ENCODE measurements at regions not wholly inside any gene's neighbourhood (a gene's known extent, or its start where the extent isn't known, plus 50 kb on each side); places are given as distances from the start of the nearest gene placed in this dataset.

- H4K91ac ChIP-seq (ENCODE audit: low read depth, low read length, poor library complexity): no peak overlapping the region
- H4K8ac ChIP-seq (ENCODE audit: low read depth, low read length): no peak overlapping the region
- H2AK5ac ChIP-seq (ENCODE audit: low read depth, low read length): no peak overlapping the region
- H3K36me3 ChIP-seq (replicated peaks in 1 of 2; ENCODE audit: control insufficient read depth in 2 of 2, insufficient read depth in 2 of 2, low read length in 2 of 2): no peaks in the 10 kb centered on the region
- DNase-seq (ENCODE audit: low spot score): no peak
- H3K4me1 ChIP-seq (ENCODE audit: control insufficient read depth in 2 of 2, insufficient read depth in 1 of 2, low read depth in 1 of 2, low read length in 2 of 2): peaks cover 7 to 8% of the 10 kb centered on the region in 2 donors
- H2BK120ac ChIP-seq (ENCODE audit: low read depth, low read length): no peak overlapping the region
- no CpG with 5 or more reads among the region's 11 CpGs for WGBS, 2 donors (ENCODE audit: extremely low coverage in 2 of 2, insufficient read length in 2 of 2, insufficient replicate concordance in 1 of 2)
- no peak overlapping the region for H3K14ac ChIP-seq (ENCODE audit: low read length)
- H2BK15ac ChIP-seq (ENCODE audit: low read length): no peak overlapping the region
- no peak overlapping the region for H3K4me2 ChIP-seq (ENCODE audit: insufficient read depth, low read length, poor library complexity, severe bottlenecking)
- no peak overlapping the region for H3K4me3 ChIP-seq (ENCODE audit: low read length in 2 of 2)
- no peaks in the 10 kb centered on the region for H3K9me3 ChIP-seq (replicated peaks in 1 of 2; ENCODE audit: control insufficient read depth in 2 of 2, insufficient read depth in 1 of 2, low read depth in 1 of 2, low read length in 2 of 2)
- no peak overlapping the region for H3K4ac ChIP-seq (ENCODE audit: low read length)
- no peak overlapping the region for H3K9ac ChIP-seq (ENCODE audit: low read depth, low read length, poor library complexity)
- H3K18ac ChIP-seq (ENCODE audit: low read length): no peak overlapping the region
- peaks cover 0 to 3% (median 2%) of the 10 kb centered on the region in 3 experiments for H3K27me3 ChIP-seq (ENCODE audit: control insufficient read depth in 3 of 3, insufficient read depth in 3 of 3, low read depth in 1 of 3, low read length in 3 of 3)
- H3K27ac ChIP-seq (replicated peaks; ENCODE audit: low read length): no peak overlapping the region
- H3K79me1 ChIP-seq (ENCODE audit: low read depth, low read length): no peaks in the 10 kb centered on the region
- no peak overlapping the region for H2BK12ac ChIP-seq (ENCODE audit: low read length)
- no peak overlapping the region for H3K23ac ChIP-seq (ENCODE audit: low read depth, low read length, poor library complexity)
- H2BK5ac ChIP-seq (ENCODE audit: low read length): no peak overlapping the region
- H2AFZ ChIP-seq (ENCODE audit: low read length): no peak overlapping the region
Observed at GRCh38 chr2:42939411-42940206, 147.2 kb upstream of the HAAO start.

DNA sequence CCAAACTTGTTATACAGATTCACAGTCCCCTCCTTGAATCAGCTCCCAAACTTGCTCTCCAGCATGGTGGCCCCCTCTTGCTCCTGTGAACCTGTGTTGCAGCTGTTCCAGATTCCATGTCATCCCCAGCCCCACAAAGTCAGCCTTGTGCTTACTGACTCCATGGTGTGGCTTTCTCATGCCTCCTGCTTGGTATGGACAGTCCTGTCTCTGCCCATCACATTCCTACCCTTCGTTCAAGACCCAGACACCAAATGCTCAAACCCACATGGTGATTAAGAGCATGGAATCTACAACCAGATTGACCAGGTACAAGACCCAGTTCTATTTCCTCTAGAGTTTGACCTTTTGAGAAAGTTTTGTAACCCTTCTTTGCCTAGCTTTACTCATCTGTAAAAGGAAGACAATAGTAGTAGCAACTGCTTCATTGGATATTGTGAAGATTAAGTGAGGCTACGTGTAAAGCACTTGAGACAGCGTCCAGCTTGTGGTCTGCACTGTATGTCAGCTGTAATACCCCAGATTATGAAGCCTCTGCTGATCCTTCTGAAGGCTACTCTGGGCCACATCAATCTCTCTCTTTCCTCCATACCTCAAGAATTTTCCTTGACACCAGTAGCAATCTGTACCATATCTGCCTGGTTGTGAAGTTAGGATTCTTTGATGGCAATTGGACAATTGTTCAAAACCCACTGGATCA, 146.4 kb upstream of the HAAO start:
- peaks cover 10 to 11% of the 10 kb centered on the region in 2 donors for H3K4me1 ChIP-seq (ENCODE audit: control insufficient read depth in 2 of 2, insufficient read depth in 1 of 2, low read depth in 1 of 2, low read length in 2 of 2)
- WGBS, 2 donors (ENCODE audit: extremely low coverage in 2 of 2, insufficient read length in 2 of 2, insufficient replicate concordance in 1 of 2): no CpG with 5 or more reads among the region's 3 CpGs
- no peaks in the 10 kb centered on the region for H3K9me3 ChIP-seq (replicated peaks in 1 of 2; ENCODE audit: control insufficient read depth in 2 of 2, insufficient read depth in 1 of 2, low read depth in 1 of 2, low read length in 2 of 2)
- H3K79me1 ChIP-seq (ENCODE audit: low read depth, low read length): no peaks in the 10 kb centered on the region
- H3K23ac ChIP-seq (ENCODE audit: low read depth, low read length, poor library complexity): no peak overlapping the region
- H2BK15ac ChIP-seq (ENCODE audit: low read length): no peak overlapping the region
- H3K27me3 ChIP-seq (ENCODE audit: control insufficient read depth in 3 of 3, insufficient read depth in 3 of 3, low read depth in 1 of 3, low read length in 3 of 3): peaks cover 0 to 3% (median 2%) of the 10 kb centered on the region in 3 experiments
- no peak overlapping the region for H2AFZ ChIP-seq (ENCODE audit: low read length)
- no peak overlapping the region for H3K4me2 ChIP-seq (ENCODE audit: insufficient read depth, low read length, poor library complexity, severe bottlenecking)
- H2BK120ac ChIP-seq (ENCODE audit: low read depth, low read length): no peak overlapping the region
- peak overlapping the region; percentile 10 for H2AK5ac ChIP-seq (ENCODE audit: low read depth, low read length)
- no peak for DNase-seq (ENCODE audit: low spot score)
- no peak overlapping the region for H3K18ac ChIP-seq (ENCODE audit: low read length)
- no peak overlapping the region for H3K4ac ChIP-seq (ENCODE audit: low read length)
- no peak overlapping the region for H3K27ac ChIP-seq (replicated peaks; ENCODE audit: low read length)
- H3K9ac ChIP-seq (ENCODE audit: low read depth, low read length, poor library complexity): no peak overlapping the region
- H2BK5ac ChIP-seq (ENCODE audit: low read length): no peak overlapping the region
- H4K8ac ChIP-seq (ENCODE audit: low read depth, low read length): no peak overlapping the region
- no peak overlapping the region for H2BK12ac ChIP-seq (ENCODE audit: low read length)
- no peak overlapping the region for H3K14ac ChIP-seq (ENCODE audit: low read length)
- H3K4me3 ChIP-seq (ENCODE audit: low read length in 2 of 2): no peak overlapping the region
- H4K91ac ChIP-seq (ENCODE audit: low read depth, low read length, poor library complexity): no peak overlapping the region
- no peaks in the 10 kb centered on the region for H3K36me3 ChIP-seq (replicated peaks in 1 of 2; ENCODE audit: control insufficient read depth in 2 of 2, insufficient read depth in 2 of 2, low read length in 2 of 2)

DNA sequence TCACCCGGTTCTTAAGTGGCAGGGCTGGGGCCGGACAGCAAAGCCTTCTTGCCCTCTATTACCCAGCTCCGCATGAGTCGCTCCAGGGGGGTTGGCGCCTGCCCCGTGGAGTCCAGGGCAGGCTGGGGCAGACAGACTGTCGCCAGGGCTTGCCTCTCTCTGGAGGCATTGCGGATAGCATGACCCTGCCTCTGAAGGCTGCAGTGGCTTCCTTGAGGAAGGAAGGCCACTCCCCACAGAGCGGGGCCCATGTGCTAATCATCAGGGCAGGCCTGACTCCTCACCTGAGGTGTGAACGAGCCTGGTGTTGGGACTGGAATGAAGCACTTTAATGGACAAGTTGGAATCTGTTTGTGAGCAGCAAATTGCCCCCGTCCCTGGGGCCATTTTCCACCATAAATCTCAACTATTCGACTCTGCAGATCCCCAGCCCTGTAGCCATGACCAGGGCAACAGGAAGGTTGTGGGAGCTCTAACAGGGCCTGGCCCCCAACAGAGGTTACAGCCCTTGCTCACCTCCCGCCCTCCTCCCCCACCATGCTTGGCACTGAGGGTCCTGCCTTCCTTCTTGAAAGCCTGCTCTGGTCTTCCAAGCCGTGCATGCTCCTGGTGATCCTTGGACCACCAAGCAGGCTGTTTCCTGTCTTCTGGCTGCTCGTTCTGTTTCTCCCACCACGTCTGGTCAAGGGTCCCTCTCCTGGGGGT, 144.9 kb upstream of the HAAO start:
- Histone ChIP-seq H3K4me3 (ENCODE audit: low read length in 2 of 2) (no peak overlapping the region), H2BK12ac (ENCODE audit: low read length) (peak overlapping the region; percentile 33), H3K9me3 (replicated peaks in 1 of 2; ENCODE audit: control insufficient read depth in 2 of 2, insufficient read depth in 1 of 2, low read depth in 1 of 2, low read length in 2 of 2) (no peaks in the 10 kb centered on the region), H2BK15ac (ENCODE audit: low read length) (peak overlapping the region; percentile 63), H3K18ac (ENCODE audit: low read length) (peak overlapping the region; percentile 54), H3K23ac (ENCODE audit: low read depth, low read length, poor library complexity) (no peak overlapping the region), H3K79me1 (ENCODE audit: low read depth, low read length) (no peaks in the 10 kb centered on the region), H3K27ac (replicated peaks; ENCODE audit: low read length) (no peak overlapping the region), H3K27me3 (ENCODE audit: control insufficient read depth in 3 of 3, insufficient read depth in 3 of 3, low read depth in 1 of 3, low read length in 3 of 3) (peaks cover 0 to 3% (median 2%) of the 10 kb centered on the region in 3 experiments), H2BK5ac (ENCODE audit: low read length) (no peak overlapping the region), H4K8ac (ENCODE audit: low read depth, low read length) (no peak overlapping the region), H3K4me1 (ENCODE audit: control insufficient read depth in 2 of 2, insufficient read depth in 1 of 2, low read depth in 1 of 2, low read length in 2 of 2) (peaks cover 10 to 11% of the 10 kb centered on the region in 2 donors), H3K36me3 (replicated peaks in 1 of 2; ENCODE audit: control insufficient read depth in 2 of 2, insufficient read depth in 2 of 2, low read length in 2 of 2) (no peaks in the 10 kb centered on the region), H2BK120ac (ENCODE audit: low read depth, low read length) (peak overlapping the region; percentile 20), H3K4ac (ENCODE audit: low read length) (no peak overlapping the region), H3K14ac (ENCODE audit: low read length) (no peak overlapping the region), H3K9ac (ENCODE audit: low read depth, low read length, poor library complexity) (no peak overlapping the region), H2AFZ (ENCODE audit: low read length) (no peak overlapping the region), H4K91ac (ENCODE audit: low read depth, low read length, poor library complexity) (no peak overlapping the region), H3K4me2 (ENCODE audit: insufficient read depth, low read length, poor library complexity, severe bottlenecking) (no peak overlapping the region), H2AK5ac (ENCODE audit: low read depth, low read length) (peak overlapping the region; percentile 30)
- no peak for DNase-seq (ENCODE audit: low spot score)
- no CpG with 5 or more reads among the region's 16 CpGs for WGBS, 2 donors (ENCODE audit: extremely low coverage in 2 of 2, insufficient read length in 2 of 2, insufficient replicate concordance in 1 of 2)

All from neuronal stem cell (in vitro differentiated cells).